ENCODE measurements at regions not wholly inside any gene's neighbourhood (a gene's known extent, or its start where the extent isn't known, plus 50 kb on each side); places are given as distances from the start of the nearest gene placed in this dataset.
"Not testable (repeated sequence)": the region's sequence is repeated elsewhere in the genome, so short reads cannot be mapped to it uniquely, and the experiment has no call there.

GRCh38 chr10:3924344-3924743 lies 139.3 kb upstream of the KLF6 start:
- DNase-seq (ENCODE audit: low read depth): peak; percentile 94

GRCh38 chr10:3923033-3923432 lies 138.0 kb upstream of the KLF6 start:
- DNase-seq (ENCODE audit: low read depth): no peak

GRCh38 chr10:3919709-3920308 lies 134.8 kb upstream of the KLF6 start:
- no peak for DNase-seq (ENCODE audit: low read depth)

- DNase-seq (ENCODE audit: low read depth): not testable (repeated sequence)
Observed at GRCh38 chr10:3917392-3917791, 132.4 kb upstream of the KLF6 start.

GRCh38 chr10:3914733-3915132 lies 129.7 kb upstream of the KLF6 start:
- DNase-seq (ENCODE audit: low read depth): no peak

GRCh38 chr10:3911713-3912442 lies 126.9 kb upstream of the KLF6 start:
- DNase-seq (ENCODE audit: low read depth): no peak

GRCh38 chr10:3911241-3911640 lies 126.2 kb upstream of the KLF6 start:
- no peak for DNase-seq (ENCODE audit: low read depth)

GRCh38 chr10:3909339-3909738 lies 124.3 kb upstream of the KLF6 start:
- no peak for DNase-seq (ENCODE audit: low read depth)

GRCh38 chr10:3908183-3908582 lies 123.2 kb upstream of the KLF6 start:
- no peak for DNase-seq (ENCODE audit: low read depth)

- peak; percentile 90 for DNase-seq (ENCODE audit: low read depth)
Observed at GRCh38 chr10:3907514-3907913, 122.5 kb upstream of the KLF6 start.

- DNase-seq (ENCODE audit: low read depth): no peak
Observed at GRCh38 chr10:3906511-3907111, 121.6 kb upstream of the KLF6 start.

- DNase-seq (ENCODE audit: low read depth): no peak
Observed at GRCh38 chr10:3904419-3904960, 119.5 kb upstream of the KLF6 start.

- DNase-seq (ENCODE audit: low read depth): no peak
Observed at GRCh38 chr10:3902809-3903410, 117.9 kb upstream of the KLF6 start.

GRCh38 chr10:3902054-3902808 lies 117.2 kb upstream of the KLF6 start:
- peak; percentile 48 for DNase-seq (ENCODE audit: low read depth)

- DNase-seq (ENCODE audit: low read depth): no peak
Observed at GRCh38 chr10:3901370-3901769, 116.4 kb upstream of the KLF6 start.

- DNase-seq (ENCODE audit: low read depth): no peak
Observed at GRCh38 chr10:3900391-3900790, 115.4 kb upstream of the KLF6 start.

GRCh38 chr10:3898821-3899220 lies 113.8 kb upstream of the KLF6 start:
- no peak for DNase-seq (ENCODE audit: low read depth)

- DNase-seq (ENCODE audit: low read depth): no peak
Observed at GRCh38 chr10:3897156-3897555, 112.1 kb upstream of the KLF6 start.

GRCh38 chr10:3896161-3896560 lies 111.2 kb upstream of the KLF6 start:
- no peak for DNase-seq (ENCODE audit: low read depth)

- no peak for DNase-seq (ENCODE audit: low read depth)
Observed at GRCh38 chr10:3895045-3895631, 110.1 kb upstream of the KLF6 start.

All from myocyte (in vitro differentiated cells).